H1 (cell line): ENCODE measurements at regions not wholly inside any gene's neighbourhood (a gene's known extent, or its start where the extent isn't known, plus 50 kb on each side); places are given as distances from the start of the nearest gene placed in this dataset.

Experiments used
- CTCF ChIA-PET: fragments of 300-600 bp; sonication (Branson Sonifier 250); formaldehyde crosslinking; loops from one replicate; lab custom pipeline; 2021; ENCODE audit not compliant: partially characterized antibody; lab: Charles Lee
- POLR2A ChIA-PET: fragments of 300-600 bp; sonication (Branson Sonifier 250); formaldehyde crosslinking; loops from one replicate; lab custom pipeline; 2021; ENCODE audit warnings: inconsistent platforms; ENCODE audit not compliant: partially characterized antibody; lab: Charles Lee
- DNase-seq, 2 experiments: peaks; one replicate each; pipeline versions ENCODE4 v3.0.0 to v3.0.0-alpha.2; 2010 to 2022; ENCODE audit warnings: low spot score in 2 of 2, low read depth in 1 of 2, mixed read lengths in 1 of 2
- FAIRE-seq: peaks from 2 replicates; lab custom pipeline; 2011; peaks lifted over from hg19 to GRCh38; lab: Jason Lieb, UNC
- H2AFZ ChIP-seq: 2 replicates; pipeline ENCODE4 v1.8.1; 2012; ENCODE audit warnings: low read length, inconsistent platforms
- H2AK5ac ChIP-seq: 2 replicates; pipeline ENCODE4 v1.6.1; 2013; ENCODE audit warnings: low read depth, low read length
- H2BK120ac ChIP-seq: replicated peaks from 2 replicates; pipeline ENCODE3; 2013; ENCODE audit warnings: low read depth, low read length, inconsistent platforms
- H2BK12ac ChIP-seq: 2 replicates; pipeline ENCODE4 v1.6.1; 2013; ENCODE audit warnings: low read depth, low read length
- H2BK15ac ChIP-seq: 2 replicates; pipeline ENCODE4 v1.6.1; 2013; ENCODE audit warnings: low read length
- H2BK20ac ChIP-seq: 2 replicates; pipeline ENCODE4 v1.6.1; 2013; ENCODE audit warnings: low read length
- H2BK5ac ChIP-seq: 2 replicates; pipeline ENCODE4 v1.6.1; 2013; ENCODE audit warnings: low read depth, low read length
- H3K14ac ChIP-seq: 2 replicates; pipeline ENCODE4 v1.6.1; 2013; ENCODE audit warnings: inconsistent platforms; ENCODE audit not compliant: insufficient read length
- H3K18ac ChIP-seq: 2 replicates; pipeline ENCODE4 v1.6.1; 2013; ENCODE audit warnings: low read length; ENCODE audit errors: extremely low read depth
- H3K23ac ChIP-seq: 2 replicates; pipeline ENCODE4 v1.6.1; 2013; ENCODE audit warnings: inconsistent platforms; ENCODE audit not compliant: insufficient read length
- H3K23me2 ChIP-seq: 2 replicates; pipeline ENCODE4 v1.6.1; 2013; ENCODE audit warnings: low read depth, low read length
- H3K27ac ChIP-seq: 2 replicates; pipeline ENCODE4 v1.6.1; 2011; ENCODE audit warnings: low read depth, low read length, inconsistent platforms
- H3K27me3 ChIP-seq, 4 experiments: replicated peaks in 1 of 4; 1 replicate in 1 of 4; 2 replicates in 3 of 4; pipeline versions ENCODE4 v1.6.1 to v1.8.1; 2011 to 2013; ENCODE audit warnings: low read length in 3 of 4, mild to moderate bottlenecking in 3 of 4, inconsistent platforms in 2 of 4, mixed read lengths in 2 of 4, moderate library complexity in 1 of 4; ENCODE audit not compliant: control insufficient read depth in 3 of 4, insufficient read depth in 3 of 4; ENCODE audit errors: extremely low read depth in 1 of 4
- H3K36me3 ChIP-seq, 4 experiments: 2 replicates each; pipeline versions ENCODE4 v1.6.1 to v1.8.1; 2011 to 2013; ENCODE audit warnings: mild to moderate bottlenecking in 4 of 4, low read length in 3 of 4, moderate library complexity in 2 of 4, control low read depth in 1 of 4, inconsistent platforms in 1 of 4; ENCODE audit not compliant: insufficient read depth in 4 of 4, control insufficient read depth in 2 of 4
- H3K4ac ChIP-seq: replicated peaks from 2 replicates; pipeline ENCODE3; 2013; ENCODE audit warnings: low read length, low read depth, mixed read lengths, inconsistent platforms; ENCODE audit not compliant: insufficient read length
- H3K4me1 ChIP-seq, 4 experiments: replicated peaks in 1 of 4; 1 replicate in 1 of 4; 2 replicates in 3 of 4; pipeline versions ENCODE4 v1.6.1 to v1.8.1; 2011 to 2013; ENCODE audit warnings: low read length in 3 of 4, inconsistent platforms in 2 of 4, mixed read lengths in 1 of 4; ENCODE audit not compliant: insufficient read depth in 4 of 4, control insufficient read depth in 3 of 4
- H3K4me2 ChIP-seq, 2 experiments: 2 replicates each; pipeline versions ENCODE4 v1.6.1 to v1.8.1; 2011 to 2013; ENCODE audit warnings: low read depth in 2 of 2, low read length in 2 of 2, control low read depth in 1 of 2, inconsistent platforms in 1 of 2, mild to moderate bottlenecking in 1 of 2; ENCODE audit not compliant: insufficient read depth in 1 of 2
- H3K4me3 ChIP-seq, 4 experiments: fragments of 200-600, 300-600 bp in 1 of 4; sonication (generic), shearing (Covaris generic), sonication (Bioruptor Twin) in 1 of 4; 2 replicates each; pipeline versions ENCODE4 v1.5.1 to v1.8.1; 2011 to 2016; ENCODE audit warnings: low read length in 4 of 4, low read depth in 3 of 4, control low read depth in 2 of 4, inconsistent platforms in 2 of 4, mild to moderate bottlenecking in 2 of 4, mixed read lengths in 1 of 4, moderate library complexity in 1 of 4; ENCODE audit not compliant: insufficient read depth in 2 of 4; ENCODE audit errors: extremely low read depth in 1 of 4
- H3K56ac ChIP-seq: replicated peaks from 2 replicates; pipeline ENCODE3; 2013; ENCODE audit warnings: low read depth, mild to moderate bottlenecking, mixed read lengths, low read length, inconsistent platforms; ENCODE audit not compliant: insufficient read length
- H3K79me1 ChIP-seq: 2 replicates; pipeline ENCODE4 v1.6.1; 2013; ENCODE audit warnings: low read depth, low read length, control low read depth
- H3K79me2 ChIP-seq, 2 experiments: 2 replicates each; pipeline versions ENCODE4 v1.6.1 to v1.8.1; 2012 to 2013; ENCODE audit warnings: low read length in 2 of 2, mild to moderate bottlenecking in 2 of 2, inconsistent platforms in 1 of 2; ENCODE audit not compliant: insufficient read depth in 2 of 2, control insufficient read depth in 1 of 2
- H3K9ac ChIP-seq, 4 experiments: replicated peaks in 1 of 4; 1 replicate in 1 of 4; 2 replicates in 3 of 4; pipeline versions ENCODE4 v1.6.1 to v1.8.1; 2011 to 2013; ENCODE audit warnings: low read depth in 3 of 4, low read length in 3 of 4, control low read depth in 2 of 4, mild to moderate bottlenecking in 2 of 4, moderate library complexity in 2 of 4, inconsistent platforms in 1 of 4; ENCODE audit errors: extremely low read depth in 1 of 4
- H3K9me3 ChIP-seq, 2 experiments: 2 replicates each; pipeline versions ENCODE4 v1.6.1 to v1.8.1; 2012 to 2013; ENCODE audit warnings: mild to moderate bottlenecking in 2 of 2, moderate library complexity in 2 of 2, control low read depth in 1 of 2, inconsistent platforms in 1 of 2, low read depth in 1 of 2, low read length in 1 of 2, mixed read lengths in 1 of 2; ENCODE audit not compliant: insufficient read depth in 2 of 2
- H4K20me1 ChIP-seq, 2 experiments: replicated peaks in 1 of 2; 2 replicates each; pipeline versions ENCODE3 to v1.8.1; 2011 to 2013; ENCODE audit warnings: inconsistent platforms in 2 of 2, low read length in 2 of 2, mild to moderate bottlenecking in 1 of 2; ENCODE audit not compliant: insufficient read depth in 2 of 2, control insufficient read depth in 1 of 2
- H4K5ac ChIP-seq: 2 replicates; pipeline ENCODE4 v1.6.1; 2013; ENCODE audit warnings: low read length, low read depth, mixed read lengths, inconsistent platforms; ENCODE audit not compliant: insufficient read length
- H4K8ac ChIP-seq: 2 replicates; pipeline ENCODE4 v1.8.0; 2013; ENCODE audit warnings: mild to moderate bottlenecking, moderate library complexity, low read length, inconsistent platforms; ENCODE audit not compliant: insufficient read depth; ENCODE audit errors: extremely low read depth
- H4K91ac ChIP-seq: replicated peaks from 2 replicates; pipeline ENCODE3; 2013; ENCODE audit warnings: low read length, mixed read lengths, inconsistent platforms; ENCODE audit not compliant: insufficient read length
- CBX5 ChIP-seq: fragments of 300-800, 300-1000 bp; sonication (generic); IDR thresholded peaks from 2 replicates; pipeline ENCODE4 v1.7.1; 2016; ENCODE audit warnings: antibody characterized with exemption, low read length, low read depth
- CHD2 ChIP-seq: IDR thresholded peaks from 2 replicates; pipeline ENCODE4 v1.6.1; 2012; ENCODE audit warnings: low read length, improper control_type of control experiment
- GABPA ChIP-seq: IDR thresholded peaks from 2 replicates; pipeline ENCODE4 v1.6.1; 2011; ENCODE audit warnings: mild to moderate bottlenecking, low read length, moderate library complexity, borderline replicate concordance; ENCODE audit not compliant: insufficient read depth
- GTF2F1 ChIP-seq: IDR thresholded peaks from 2 replicates; pipeline ENCODE4 v1.6.1; 2012; ENCODE audit warnings: low read depth, low read length, improper control_type of control experiment, borderline replicate concordance
- NRF1 ChIP-seq: IDR thresholded peaks from 2 replicates; pipeline ENCODE4 v1.6.1; 2011; ENCODE audit warnings: mild to moderate bottlenecking, low read depth, low read length, improper control_type of control experiment
- RAD21 ChIP-seq, 2 experiments: IDR thresholded peaks in 1 of 2; conservative IDR thresholded peaks in 1 of 2; 2 replicates each; pipeline ENCODE4 v1.6.1; 2011; ENCODE audit warnings: low read depth in 2 of 2, low read length in 2 of 2, improper control_type of control experiment in 1 of 2, inconsistent platforms in 1 of 2, mild to moderate bottlenecking in 1 of 2, moderate library complexity in 1 of 2
- RNF2 ChIP-seq: fragments of 200-900, 300-1000 bp; sonication (generic); IDR thresholded peaks from 2 replicates; pipeline ENCODE4 v1.7.1; 2016; ENCODE audit warnings: borderline replicate concordance, low read depth, mild to moderate bottlenecking, antibody characterized with exemption, low read length; ENCODE audit not compliant: poor library complexity, severe bottlenecking; ENCODE audit errors: missing control alignments
- RXRA ChIP-seq: IDR thresholded peaks from 2 replicates; pipeline ENCODE4 v1.6.1; 2011; ENCODE audit warnings: low read depth, mild to moderate bottlenecking, low read length, moderate library complexity; ENCODE audit not compliant: insufficient read depth
- SIN3A ChIP-seq, 2 experiments: IDR thresholded peaks in 1 of 2; conservative IDR thresholded peaks in 1 of 2; 2 replicates each; pipeline ENCODE4 v1.6.1; 2011 to 2012; ENCODE audit warnings: low read length in 2 of 2, improper control_type of control experiment in 1 of 2, low read depth in 1 of 2, mild to moderate bottlenecking in 1 of 2
- SIRT6 ChIP-seq: IDR thresholded peaks from one replicate; pipeline ENCODE4 v1.7.1; 2012; ENCODE audit warnings: low read length, inconsistent platforms
- SP1 ChIP-seq: IDR thresholded peaks from 2 replicates; pipeline ENCODE4 v1.6.1; 2011; ENCODE audit warnings: low read depth, low read length
- ZNF274 ChIP-seq: IDR thresholded peaks from 2 replicates; pipeline ENCODE4 v1.7.0; 2012; ENCODE audit warnings: low read length, borderline replicate concordance; ENCODE audit errors: extremely low read depth
- WGBS, 2 experiments: shearing (Covaris generic) in 1 of 2; methylation state at CpG; one replicate each; pipeline versions ENCODE4 v1.1.6 to v1.1.7; 2013 to 2015; ENCODE audit warnings: low lambda C conversion rate in 2 of 2, mixed read lengths in 2 of 2, inconsistent platforms in 1 of 2, low coverage in 1 of 2, missing lambda C conversion rate in 1 of 2; ENCODE audit not compliant: insufficient replicate concordance in 2 of 2, insufficient coverage in 1 of 2, insufficient read length in 1 of 2; ENCODE audit errors: extremely low coverage in 1 of 2, missing lambda C conversion rate in 1 of 2; 5-methylcytosine and 5-hydroxymethylcytosine counted together

GRCh38 chr3:176403531-176403930 is 793.8 kb downstream of the TBL1XR1 start:
- Histone ChIP-seq H3K9me3 (no peaks in the 10 kb centered on the region), H2BK12ac (no peak overlapping the region), H2BK20ac (no peak overlapping the region), H4K5ac (no peak overlapping the region), H3K27ac (no peak overlapping the region), H3K14ac (no peak overlapping the region), H3K18ac (no peak overlapping the region), H3K9ac (no peak overlapping the region), H3K4me2 (no peak overlapping the region), H2BK120ac (no peak overlapping the region), H2BK5ac (no peak overlapping the region), H2BK15ac (no peak overlapping the region), H3K79me2 (no peaks in the 10 kb centered on the region), H4K91ac (no peak overlapping the region), H3K4me3 (no peak overlapping the region), H3K23me2 (no peaks in the 10 kb centered on the region), H3K27me3 (no peaks in the 10 kb centered on the region), H3K23ac (no peak overlapping the region), H4K8ac (no peak overlapping the region), H3K4ac (no peak overlapping the region), H2AFZ (no peak overlapping the region), H2AK5ac (no peak overlapping the region), H3K79me1 (no peaks in the 10 kb centered on the region), H3K4me1 (no peaks in the 10 kb centered on the region), H4K20me1 (no peaks in the 10 kb centered on the region), H3K36me3 (no peaks in the 10 kb centered on the region), H3K56ac (no peak overlapping the region)
- TF ChIP-seq GABPA = no peak
- no peak for TF ChIP-seq CHD2
- no peak for TF ChIP-seq SIN3A (conservative IDR thresholded peaks at IDR 0.05 in 1 of 2, IDR thresholded peaks at IDR 0.05 in 1 of 2; ENCODE audit: low read depth in 1 of 2, low read length in 2 of 2)
- TF ChIP-seq SP1 = no peak
- TF ChIP-seq GTF2F1 = no peak
- no peak for TF ChIP-seq RNF2
- no peak for TF ChIP-seq ZNF274
- no peak for TF ChIP-seq CBX5
- no peak for TF ChIP-seq RXRA
- TF ChIP-seq RAD21 (IDR thresholded peaks at IDR 0.05 in 1 of 2, conservative IDR thresholded peaks at IDR 0.05 in 1 of 2; ENCODE audit: low read depth in 2 of 2, low read length in 2 of 2) = no peak
- TF ChIP-seq SIRT6 = no peak
- TF ChIP-seq NRF1 = no peak
- FAIRE-seq (no peak), DNase-seq (no peak)
- POLR2A ChIA-PET = interaction anchor here (2.1 kb wide), 1 partner anchor 8 kb away, joined by 6 read pairs; no protein-coding TSS in a partner anchor
- WGBS, 2 experiments = 100% methylated on average over 1 of the region's 1 CpG; no CpG with 5 or more reads in 1 of the 2 experiments
- CTCF ChIA-PET = interaction anchor here (1.8 kb wide), 1 partner anchor 26 kb away, joined by 6 read pairs; no protein-coding TSS in a partner anchor
